HG03575 (cell line): ENCODE measurements at regions not wholly inside any gene's neighbourhood (a gene's known extent, or its start where the extent isn't known, plus 50 kb on each side); places are given as distances from the start of the nearest gene placed in this dataset.

Experiments used
- ATAC-seq: cut with Tn5 transposase; IDR thresholded peaks from one replicate; pipeline ENCODE4 v1.9.1; 2021; ENCODE audit not compliant: unreplicated experiment, insufficient number of reproducible peaks, low FRiP score; ENCODE audit errors: extremely low read depth

GRCh38 chr9:105828171-105828570, 133.8 kb downstream of the TMEM38B start:
- no peak for ATAC-seq

GRCh38 chr9:105828596-105829213, 134.4 kb downstream of the TMEM38B start:
- ATAC-seq: no peak

DNA sequence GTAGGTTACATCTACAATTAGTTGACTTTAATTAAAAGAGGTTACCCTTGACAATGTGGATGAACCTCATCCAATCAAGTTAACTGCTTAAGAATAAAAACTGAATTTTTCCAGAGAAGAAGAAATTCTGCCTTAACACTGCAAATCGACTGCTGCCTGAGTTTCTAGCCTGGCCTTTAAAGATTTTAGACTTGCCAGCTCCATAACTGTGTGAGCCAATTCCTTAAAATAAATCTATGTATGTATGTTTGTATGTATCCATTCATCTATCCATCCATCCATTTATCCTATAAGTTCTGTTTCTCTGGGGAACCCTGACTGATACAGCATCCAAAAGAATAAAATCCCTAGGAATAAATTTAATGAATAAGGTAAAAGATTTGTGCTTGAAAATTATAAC, 136.1 kb downstream of the TMEM38B start:
- no peak for ATAC-seq

- no peak for ATAC-seq
These were observed 137.9 kb downstream of the TMEM38B start for GRCh38 chr9:105832096-105832710.

GRCh38 chr9:105833271-105833975, 139.1 kb downstream of the TMEM38B start:
- ATAC-seq: no peak

- no peak for ATAC-seq
These were observed 140.1 kb downstream of the TMEM38B start for GRCh38 chr9:105834404-105834803.

DNA sequence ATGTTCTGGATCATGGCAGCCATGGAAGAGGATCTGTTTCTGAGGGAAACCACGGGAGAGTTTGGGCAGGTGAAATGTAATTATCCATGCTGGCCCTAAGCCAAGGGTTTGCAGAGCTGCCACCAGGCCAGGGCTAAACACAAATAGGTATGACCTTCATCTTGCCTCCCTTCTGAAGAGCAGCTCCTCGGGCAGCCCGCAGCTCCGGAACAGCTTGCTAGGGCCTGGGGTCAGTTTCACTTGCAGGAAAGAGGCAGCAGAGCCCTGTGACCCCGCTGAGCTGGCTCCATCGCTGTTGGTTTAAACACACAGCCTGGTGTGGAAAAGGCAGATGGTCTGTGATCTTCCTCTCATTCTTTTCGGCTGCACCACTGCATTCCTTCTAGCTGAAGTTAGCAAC, 141.4 kb downstream of the TMEM38B start:
- no peak for ATAC-seq

- ATAC-seq: no peak
These were observed 142.8 kb downstream of the TMEM38B start for GRCh38 chr9:105836936-105837660.

GRCh38 chr9:105841562-105841961, 147.2 kb downstream of the TMEM38B start:
- ATAC-seq: no peak

- ATAC-seq: no peak
These were observed 147.8 kb downstream of the TMEM38B start for GRCh38 chr9:105842023-105842644.

DNA sequence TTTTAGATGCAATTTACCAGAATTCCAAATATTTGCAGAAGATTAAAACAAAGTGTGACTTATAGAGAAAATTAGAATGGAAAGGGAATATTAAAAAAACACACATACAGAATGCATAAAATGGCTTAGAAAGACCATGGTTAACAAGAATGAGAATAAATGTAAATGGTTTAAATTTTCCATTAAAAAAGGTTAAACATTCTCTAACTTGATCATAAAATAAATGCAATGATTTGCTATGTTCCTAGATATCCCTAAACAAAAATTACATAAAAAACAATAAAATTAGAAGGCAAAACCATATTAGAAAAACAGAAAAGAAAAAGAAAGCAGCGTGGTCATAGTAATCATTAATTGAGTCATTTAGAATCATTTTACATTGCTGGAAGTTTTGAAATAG, 152.5 kb downstream of the TMEM38B start:
- ATAC-seq: no peak

DNA sequence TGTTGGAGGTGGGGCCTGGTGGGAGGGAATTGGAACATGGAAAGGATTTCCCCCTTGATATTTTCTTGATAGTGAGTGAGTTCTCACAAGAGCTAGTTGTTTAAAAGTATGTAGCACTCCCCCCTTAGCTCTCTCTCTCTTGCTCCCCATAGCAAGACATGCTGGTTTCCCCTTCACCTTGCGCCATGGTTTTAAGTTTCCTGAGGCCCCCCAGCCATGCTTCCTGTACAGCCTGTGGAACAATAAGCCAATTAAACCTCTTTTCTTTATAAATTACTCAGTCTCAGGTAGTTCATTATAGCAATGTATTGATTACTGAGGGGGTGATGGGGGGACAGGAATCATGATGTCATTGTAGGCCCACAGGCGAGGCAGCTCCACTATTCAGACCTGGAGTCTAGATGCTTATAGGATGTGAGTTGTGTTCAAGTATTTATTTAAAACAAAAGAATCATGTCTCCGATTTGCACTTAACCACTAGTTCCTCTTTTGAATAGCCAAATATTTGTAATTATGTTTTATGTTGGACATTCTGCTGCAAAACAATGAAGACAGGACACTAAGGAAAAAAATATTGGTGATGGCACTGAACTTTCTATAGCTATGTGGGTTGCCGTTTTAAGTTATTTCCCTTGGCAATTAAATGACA, 156.6 kb downstream of the TMEM38B start:
- ATAC-seq: no peak

DNA sequence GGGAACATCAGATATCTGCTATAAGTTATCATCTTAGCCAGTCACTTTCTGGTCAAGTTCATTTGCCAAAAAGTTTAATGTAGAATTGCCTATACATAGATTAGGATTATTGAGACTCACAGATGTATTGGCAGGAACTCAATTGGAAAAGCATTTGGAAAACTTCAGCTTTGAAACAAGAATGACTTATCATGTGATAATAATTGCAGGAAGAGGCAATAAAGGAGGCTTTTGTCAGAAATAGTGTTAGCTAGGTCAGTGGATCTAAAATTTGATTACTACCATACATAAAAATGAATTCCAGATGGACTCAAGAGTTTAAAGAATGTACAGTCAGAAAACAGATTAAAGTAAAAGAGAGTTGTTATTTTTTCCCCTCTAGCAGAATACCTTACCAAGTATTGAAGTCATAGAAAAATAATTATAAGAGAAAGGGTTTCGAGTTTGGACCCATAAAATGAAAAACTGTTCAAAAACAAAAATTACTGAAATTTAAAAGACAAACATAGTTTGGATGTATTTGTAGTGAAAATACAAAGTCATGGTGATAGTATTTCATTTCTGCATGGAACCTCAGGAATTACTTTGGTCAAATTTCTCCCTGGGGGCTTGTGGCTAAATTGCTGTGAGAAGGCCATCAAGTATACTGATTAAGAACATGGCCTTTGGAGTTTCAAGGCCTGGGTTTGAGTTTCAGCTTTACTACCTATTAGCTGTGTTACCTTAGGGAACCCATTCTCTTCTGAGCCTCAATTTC, 159.9 kb downstream of the TMEM38B start:
- no peak for ATAC-seq

DNA sequence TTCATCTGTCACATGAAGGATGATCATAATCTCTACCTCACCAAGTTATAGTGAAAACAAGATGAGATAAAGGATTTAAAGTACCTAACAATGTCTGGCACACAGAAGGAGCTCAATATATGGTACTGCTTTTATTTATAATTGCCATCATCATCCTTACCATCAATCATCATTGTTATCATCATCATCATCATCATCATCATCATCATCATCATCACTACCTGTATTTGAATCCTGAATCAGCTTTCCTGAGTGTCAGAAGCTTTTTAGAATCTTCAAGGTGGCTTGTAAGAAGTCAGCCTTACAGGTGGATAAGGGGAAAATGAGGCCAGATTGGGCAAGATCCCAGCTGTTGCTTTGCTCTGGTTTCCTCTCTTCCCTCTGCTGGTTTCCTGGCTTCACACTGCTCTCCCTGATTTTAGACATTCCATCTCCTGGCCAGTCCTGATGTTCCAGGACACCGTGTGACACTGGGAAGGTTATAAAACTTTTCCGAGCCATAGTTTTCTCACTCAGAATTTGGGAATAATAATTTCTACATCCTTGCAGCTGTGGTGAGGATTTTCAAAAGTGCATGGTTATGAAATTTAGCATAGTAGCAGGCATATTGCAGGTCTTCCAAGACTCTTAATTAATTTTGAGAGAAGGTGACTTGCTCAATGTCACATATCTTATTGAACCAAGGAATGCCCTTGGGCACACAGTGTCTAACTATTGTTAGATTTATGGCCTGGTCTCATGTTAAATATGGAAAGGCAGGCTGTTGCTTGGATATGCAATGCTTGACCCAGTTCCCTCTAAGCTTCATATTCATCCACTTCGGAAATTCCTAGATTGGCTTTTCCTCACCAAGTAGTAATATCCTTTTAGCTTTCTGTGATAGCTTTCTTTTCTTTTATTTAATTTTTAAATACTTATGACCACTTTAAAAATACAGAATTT, 160.7 kb downstream of the TMEM38B start:
- ATAC-seq: no peak

- no peak for ATAC-seq
These were observed 161.6 kb downstream of the TMEM38B start for GRCh38 chr9:105855987-105856386.

- ATAC-seq: no peak
These were observed 163.8 kb downstream of the TMEM38B start for GRCh38 chr9:105858006-105858690.

GRCh38 chr9:105858877-105859276, 164.5 kb downstream of the TMEM38B start:
- ATAC-seq: no peak
